ENCODE measurements at regions not wholly inside any gene's neighbourhood (a gene's known extent, or its start where the extent isn't known, plus 50 kb on each side); places are given as distances from the start of the nearest gene placed in this dataset.

DNA sequence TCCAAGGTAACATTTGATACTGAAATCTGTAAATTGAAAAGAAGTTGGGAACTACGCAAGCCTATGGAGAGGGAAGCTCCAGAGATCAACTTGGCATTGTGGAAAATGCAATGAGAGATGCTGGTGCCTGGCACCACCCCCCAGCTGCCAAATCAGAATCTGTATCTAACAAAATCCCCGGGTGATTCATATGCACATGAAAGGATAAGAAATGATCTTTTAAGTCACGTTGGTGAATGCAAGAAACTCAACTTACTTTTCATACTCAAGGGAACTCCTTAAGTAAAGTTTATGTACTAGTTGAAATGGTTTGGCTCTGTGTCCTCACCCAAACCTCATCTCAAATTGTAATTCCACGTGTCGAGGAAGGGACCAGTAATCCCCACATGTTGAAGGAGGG lies 158.5 kb upstream of the MYO16 start:
- TF ChIP-seq, protein P1, sequence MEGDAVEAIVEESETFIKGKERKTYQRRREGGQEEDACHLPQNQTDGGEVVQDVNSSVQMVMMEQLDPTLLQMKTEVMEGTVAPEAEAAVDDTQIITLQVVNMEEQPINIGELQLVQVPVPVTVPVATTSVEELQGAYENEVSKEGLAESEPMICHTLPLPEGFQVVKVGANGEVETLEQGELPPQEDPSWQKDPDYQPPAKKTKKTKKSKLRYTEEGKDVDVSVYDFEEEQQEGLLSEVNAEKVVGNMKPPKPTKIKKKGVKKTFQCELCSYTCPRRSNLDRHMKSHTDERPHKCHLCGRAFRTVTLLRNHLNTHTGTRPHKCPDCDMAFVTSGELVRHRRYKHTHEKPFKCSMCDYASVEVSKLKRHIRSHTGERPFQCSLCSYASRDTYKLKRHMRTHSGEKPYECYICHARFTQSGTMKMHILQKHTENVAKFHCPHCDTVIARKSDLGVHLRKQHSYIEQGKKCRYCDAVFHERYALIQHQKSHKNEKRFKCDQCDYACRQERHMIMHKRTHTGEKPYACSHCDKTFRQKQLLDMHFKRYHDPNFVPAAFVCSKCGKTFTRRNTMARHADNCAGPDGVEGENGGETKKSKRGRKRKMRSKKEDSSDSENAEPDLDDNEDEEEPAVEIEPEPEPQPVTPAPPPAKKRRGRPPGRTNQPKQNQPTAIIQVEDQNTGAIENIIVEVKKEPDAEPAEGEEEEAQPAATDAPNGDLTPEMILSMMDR (IDR thresholded peaks at IDR 0.05): no peak
- no peak for TF ChIP-seq POLR2A (IDR thresholded peaks at IDR 0.05)

Measured in heart left ventricle (tissue), 13 donors.